ENCODE measurements at regions not wholly inside any gene's neighbourhood (a gene's known extent, or its start where the extent isn't known, plus 50 kb on each side); places are given as distances from the start of the nearest gene placed in this dataset.

GRCh38 chr19:31610018-31610417, 260.8 kb upstream of the TSHZ3 start:
- no peak overlapping the region for H3K4me3 ChIP-seq
- no peaks in the 10 kb centered on the region for H3K27me3 ChIP-seq (ENCODE audit: low read depth)
- H3K36me3 ChIP-seq (replicated peaks): no peaks in the 10 kb centered on the region
- DNase-seq (ENCODE audit: low spot score in 2 of 2): no peak
- H3K9me3 ChIP-seq: no peaks in the 10 kb centered on the region
- no peaks in the 10 kb centered on the region for H3K4me1 ChIP-seq
- in situ Hi-C loops (cut with MboI; ENCODE audit: low sequenced_read_pairs): no loop called here

DNA sequence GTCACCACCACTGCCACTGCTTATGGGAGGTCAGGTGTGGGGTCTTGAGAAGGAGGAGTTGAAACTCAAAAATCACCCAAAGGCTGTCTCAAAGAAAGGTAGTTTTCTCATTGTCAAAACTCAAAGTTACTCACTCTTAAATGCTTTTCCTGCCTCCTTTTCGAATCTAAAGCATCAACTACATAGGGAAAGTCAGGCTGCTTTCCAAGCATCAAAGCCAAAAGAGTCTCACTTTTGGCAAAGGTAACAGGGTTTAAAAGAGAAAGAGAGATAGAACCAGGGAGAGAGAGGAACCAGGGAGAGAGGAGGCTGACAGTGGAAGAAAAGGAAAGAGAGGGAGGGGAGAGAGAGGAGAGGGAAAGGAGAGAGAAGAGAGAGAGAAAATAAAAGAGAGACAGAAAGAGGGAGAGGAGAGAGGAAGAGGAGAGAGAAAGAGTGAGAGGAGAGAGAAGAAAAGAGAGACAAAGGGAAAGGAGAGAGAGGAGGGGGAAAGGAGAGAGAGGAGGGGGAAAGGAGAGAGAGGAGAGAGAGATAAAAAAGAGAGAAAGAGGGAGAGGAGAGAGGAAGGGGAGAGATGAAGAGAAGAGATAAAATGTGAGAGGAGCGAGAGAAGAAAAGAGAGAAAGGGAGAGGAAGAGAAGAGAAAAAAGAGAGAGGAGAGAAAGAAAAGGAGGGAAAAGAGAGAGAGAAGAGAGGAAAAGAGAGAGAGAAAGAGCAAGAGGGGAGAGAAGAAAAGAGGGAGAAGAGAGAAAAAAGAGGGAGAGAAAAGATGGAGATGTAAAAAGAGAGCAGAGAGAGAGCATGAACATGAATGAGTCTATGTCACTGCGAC, 262.0 kb upstream of the TSHZ3 start:
- H3K36me3 ChIP-seq (replicated peaks): no peaks in the 10 kb centered on the region
- no peaks in the 10 kb centered on the region for H3K9me3 ChIP-seq
- DNase-seq (ENCODE audit: low spot score in 2 of 2): no peak

GRCh38 chr19:31612873-31613272, 263.6 kb upstream of the TSHZ3 start:
- in situ Hi-C loops (cut with MboI; ENCODE audit: low sequenced_read_pairs): no loop called here
- no peaks in the 10 kb centered on the region for H3K9me3 ChIP-seq
- no peak for DNase-seq (ENCODE audit: low spot score in 2 of 2)

More for the DNA sequence above, 262.0 kb upstream of the TSHZ3 start:
- H3K4me1 ChIP-seq: no peaks in the 10 kb centered on the region
- no peak overlapping the region for H3K4me3 ChIP-seq
- in situ Hi-C loops (cut with MboI; ENCODE audit: low sequenced_read_pairs): no loop called here
- H3K27me3 ChIP-seq (ENCODE audit: low read depth): no peaks in the 10 kb centered on the region

DNA sequence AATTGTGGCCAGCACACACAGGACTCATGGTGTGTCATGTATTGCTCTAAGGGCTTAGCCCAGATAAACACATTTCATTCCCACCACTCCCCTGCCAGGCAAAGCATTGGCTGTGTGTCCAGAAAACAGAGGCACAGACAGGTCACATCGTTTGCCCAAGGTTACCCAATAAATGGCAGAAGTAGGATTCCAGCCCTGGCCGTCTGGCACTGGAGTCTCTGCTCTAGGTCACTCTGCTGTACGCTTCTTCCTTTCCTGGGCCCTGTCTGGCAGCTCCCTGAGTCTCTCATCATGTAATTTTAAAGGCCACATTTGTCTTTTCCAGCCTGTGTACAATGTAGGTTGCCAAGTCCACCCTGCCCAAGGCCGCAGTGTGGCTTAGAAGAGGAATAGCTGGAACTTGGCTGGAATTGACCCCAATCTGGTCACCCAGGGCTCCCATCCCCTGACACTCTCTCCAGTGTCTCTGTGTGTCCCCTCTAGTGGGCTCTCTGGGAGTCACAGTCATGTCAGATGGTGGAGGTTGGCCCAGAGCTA, 264.5 kb upstream of the TSHZ3 start:
- in situ Hi-C loops (cut with MboI; ENCODE audit: low sequenced_read_pairs): no loop called here
- no peaks in the 10 kb centered on the region for H3K36me3 ChIP-seq (replicated peaks)
- H3K27me3 ChIP-seq (ENCODE audit: low read depth): no peaks in the 10 kb centered on the region
- no peak for DNase-seq (ENCODE audit: low spot score in 2 of 2)
- H3K9me3 ChIP-seq: no peaks in the 10 kb centered on the region
- no peaks in the 10 kb centered on the region for H3K4me1 ChIP-seq
- H3K4me3 ChIP-seq: no peak overlapping the region

More at GRCh38 chr19:31612873-31613272, 263.6 kb upstream of the TSHZ3 start:
- Histone ChIP-seq H3K4me3 (no peak overlapping the region), H3K36me3 (replicated peaks) (no peaks in the 10 kb centered on the region), H3K4me1 (no peaks in the 10 kb centered on the region), H3K27me3 (ENCODE audit: low read depth) (no peaks in the 10 kb centered on the region)

- no peak for DNase-seq (ENCODE audit: low spot score in 2 of 2)
- Histone ChIP-seq H3K9me3 (no peaks in the 10 kb centered on the region), H3K27me3 (ENCODE audit: low read depth) (no peaks in the 10 kb centered on the region), H3K4me1 (no peaks in the 10 kb centered on the region), H3K36me3 (replicated peaks) (no peaks in the 10 kb centered on the region), H3K4me3 (no peak overlapping the region)
- in situ Hi-C loops (cut with MboI; ENCODE audit: low sequenced_read_pairs): no loop called here
Observed at GRCh38 chr19:31616031-31616430, 266.8 kb upstream of the TSHZ3 start.

DNA sequence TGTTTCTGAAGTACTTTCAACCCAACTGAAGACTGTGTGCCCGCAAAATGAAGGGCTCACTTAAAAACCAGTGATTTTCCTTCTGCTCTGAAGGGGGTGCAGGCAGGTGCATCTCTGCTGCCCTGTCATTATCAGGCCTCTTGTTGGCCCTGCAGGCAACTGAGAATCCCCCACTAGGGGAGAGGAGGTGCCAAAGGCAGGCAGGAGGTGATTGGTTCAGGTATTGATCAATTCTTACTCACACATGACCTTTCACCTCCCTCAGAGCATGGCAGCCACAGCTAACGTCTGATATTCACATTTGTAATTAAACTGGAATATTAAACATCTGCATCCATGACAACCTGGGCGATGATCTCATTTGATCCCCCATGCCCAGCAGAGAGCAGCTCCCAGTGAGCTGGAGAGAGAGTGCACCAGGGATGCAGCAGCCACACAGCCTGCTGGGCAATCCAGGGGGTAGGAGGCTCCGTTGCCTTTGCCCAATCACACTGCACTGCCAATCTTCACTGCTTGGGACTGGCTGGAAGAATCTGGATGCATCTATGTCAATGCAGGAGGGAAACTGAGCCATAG, 267.9 kb upstream of the TSHZ3 start:
- no peaks in the 10 kb centered on the region for H3K36me3 ChIP-seq (replicated peaks)
- no peaks in the 10 kb centered on the region for H3K9me3 ChIP-seq
- H3K4me3 ChIP-seq: no peak overlapping the region
- no peaks in the 10 kb centered on the region for H3K27me3 ChIP-seq (ENCODE audit: low read depth)
- no peak for DNase-seq (ENCODE audit: low spot score in 2 of 2)
- H3K4me1 ChIP-seq: no peaks in the 10 kb centered on the region
- in situ Hi-C loops (cut with MboI; ENCODE audit: low sequenced_read_pairs): no loop called here

GRCh38 chr19:31625056-31625455, 275.8 kb upstream of the TSHZ3 start:
- in situ Hi-C loops (cut with MboI; ENCODE audit: low sequenced_read_pairs): no loop called here
- Histone ChIP-seq H3K9me3 (no peaks in the 10 kb centered on the region), H3K4me1 (no peaks in the 10 kb centered on the region), H3K4me3 (no peak overlapping the region), H3K36me3 (replicated peaks) (no peaks in the 10 kb centered on the region), H3K27me3 (ENCODE audit: low read depth) (no peaks in the 10 kb centered on the region)
- DNase-seq (ENCODE audit: low spot score in 2 of 2): no peak

DNA sequence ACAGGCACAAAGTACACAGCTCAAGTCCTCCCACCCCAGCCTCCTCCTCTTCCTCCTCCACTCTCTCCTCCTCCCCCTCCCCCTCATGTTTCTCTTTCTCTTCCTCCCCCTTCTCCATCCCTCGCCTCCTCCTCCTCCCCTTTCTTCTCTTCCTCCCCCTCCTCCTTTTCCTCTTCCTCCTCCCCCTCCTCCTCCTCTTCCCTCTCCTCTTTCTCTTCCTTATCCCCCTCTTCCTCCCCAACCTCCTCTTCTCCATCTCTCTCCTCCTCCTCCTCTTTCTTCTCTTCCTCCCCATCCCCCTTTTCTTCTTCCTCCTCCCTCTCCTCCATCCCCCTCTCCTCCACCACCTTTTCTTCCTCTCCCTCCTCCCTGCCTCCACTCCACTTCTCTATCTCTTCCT, 276.3 kb upstream of the TSHZ3 start:
- Histone ChIP-seq H3K27me3 (ENCODE audit: low read depth) (no peaks in the 10 kb centered on the region), H3K36me3 (replicated peaks) (no peaks in the 10 kb centered on the region), H3K4me1 (no peaks in the 10 kb centered on the region), H3K9me3 (no peaks in the 10 kb centered on the region), H3K4me3 (no peak overlapping the region)
- in situ Hi-C loops (cut with MboI; ENCODE audit: low sequenced_read_pairs): no loop called here
- no peak for DNase-seq (ENCODE audit: low spot score in 2 of 2)

DNA sequence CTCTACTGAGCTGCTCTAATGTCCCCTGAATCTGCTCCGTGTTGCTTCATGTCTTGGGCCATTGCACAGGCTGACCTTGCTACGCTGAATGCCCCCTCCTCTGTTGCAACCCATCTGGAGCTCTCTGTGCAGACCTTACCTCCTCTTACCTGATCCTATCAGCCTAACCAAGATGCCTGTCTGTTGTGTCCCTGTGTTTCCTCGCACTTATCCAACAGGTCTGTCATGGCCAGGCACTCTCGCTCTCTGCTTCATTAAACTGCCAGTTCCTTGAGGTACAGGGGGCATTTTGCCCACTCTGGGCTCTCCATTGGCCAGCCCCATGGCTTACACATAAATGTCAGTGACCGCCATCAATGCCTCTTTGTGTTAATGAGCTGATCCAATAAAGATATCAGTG, 277.7 kb upstream of the TSHZ3 start:
- no peak for DNase-seq (ENCODE audit: low spot score in 2 of 2)
- in situ Hi-C loops (cut with MboI; ENCODE audit: low sequenced_read_pairs): no loop called here

GRCh38 chr19:31627620-31628365, 278.6 kb upstream of the TSHZ3 start:
- H3K27me3 ChIP-seq (ENCODE audit: low read depth): no peaks in the 10 kb centered on the region
- no peak overlapping the region for H3K4me3 ChIP-seq
- no peak for DNase-seq (ENCODE audit: low spot score in 2 of 2)
- no peaks in the 10 kb centered on the region for H3K4me1 ChIP-seq
- in situ Hi-C loops (cut with MboI; ENCODE audit: low sequenced_read_pairs): no loop called here
- H3K36me3 ChIP-seq (replicated peaks): no peaks in the 10 kb centered on the region
- H3K9me3 ChIP-seq: no peaks in the 10 kb centered on the region

More for the DNA sequence above, 277.7 kb upstream of the TSHZ3 start:
- Histone ChIP-seq H3K9me3 (no peaks in the 10 kb centered on the region), H3K4me3 (no peak overlapping the region), H3K36me3 (replicated peaks) (no peaks in the 10 kb centered on the region), H3K27me3 (ENCODE audit: low read depth) (no peaks in the 10 kb centered on the region), H3K4me1 (no peaks in the 10 kb centered on the region)

DNA sequence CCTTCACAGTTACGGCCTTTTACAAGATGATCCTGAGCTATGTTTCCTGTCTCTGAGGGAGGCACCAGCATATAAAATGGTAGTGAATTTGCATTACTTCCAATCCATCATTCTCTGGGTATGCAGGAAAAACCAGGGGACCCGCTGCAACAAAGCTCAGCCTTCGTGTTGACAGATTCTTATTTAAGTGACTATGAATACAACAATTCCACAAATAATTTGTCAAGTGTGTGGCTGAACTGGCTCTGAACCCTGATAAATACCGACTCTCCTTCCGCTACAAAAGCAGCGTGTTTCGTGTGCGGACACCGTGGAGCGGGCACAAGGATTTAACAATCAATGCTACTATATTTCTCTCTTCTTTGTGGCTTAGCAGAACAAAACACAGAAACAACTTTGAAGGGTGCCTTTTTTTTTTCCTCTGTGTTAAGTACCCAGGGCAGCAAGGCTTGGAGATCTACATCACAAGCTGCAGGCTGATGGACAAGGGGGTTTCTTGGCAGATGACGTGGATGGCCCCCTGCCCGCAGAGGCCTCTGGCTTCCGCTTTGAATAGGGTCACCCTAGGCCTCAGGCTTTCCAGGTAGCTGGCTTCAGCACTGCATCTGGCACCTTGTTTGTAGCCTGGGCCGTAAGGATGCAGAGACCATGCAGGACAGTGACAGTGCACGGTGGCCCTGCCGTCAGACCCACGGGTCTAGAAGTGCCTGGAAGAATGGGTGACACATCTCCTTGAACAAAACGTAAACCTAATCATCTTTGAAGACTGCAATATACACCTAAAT, 280.5 kb upstream of the TSHZ3 start:
- Histone ChIP-seq H3K4me3 (no peak overlapping the region), H3K4me1 (no peaks in the 10 kb centered on the region), H3K9me3 (no peaks in the 10 kb centered on the region), H3K36me3 (replicated peaks) (no peaks in the 10 kb centered on the region), H3K27me3 (ENCODE audit: low read depth) (no peaks in the 10 kb centered on the region)
- in situ Hi-C loops (cut with MboI; ENCODE audit: low sequenced_read_pairs): no loop called here
- no peak for DNase-seq (ENCODE audit: low spot score in 2 of 2)

DNA sequence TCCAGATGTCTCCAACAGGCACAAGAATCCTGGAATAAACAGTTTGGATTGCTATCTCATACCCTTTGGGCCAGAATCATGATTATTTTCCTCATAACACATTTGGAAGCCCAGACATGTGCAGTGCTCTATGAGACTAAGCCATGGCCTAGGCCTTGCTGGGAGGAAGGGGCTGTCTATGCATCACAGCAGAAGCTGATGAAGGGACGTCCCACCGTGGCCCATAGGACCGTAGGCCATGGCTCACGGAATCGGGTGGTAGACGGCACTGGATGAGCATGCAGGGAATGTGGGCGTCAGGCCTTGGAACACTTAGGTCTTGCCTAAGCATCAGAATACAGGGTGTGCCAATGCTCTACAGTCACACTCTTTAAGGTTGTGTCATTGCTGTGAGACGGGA, 283.8 kb upstream of the TSHZ3 start:
- in situ Hi-C loops (cut with MboI; ENCODE audit: low sequenced_read_pairs): no loop called here
- Histone ChIP-seq H3K9me3 (no peaks in the 10 kb centered on the region), H3K36me3 (replicated peaks) (no peaks in the 10 kb centered on the region), H3K4me1 (no peaks in the 10 kb centered on the region), H3K4me3 (no peak overlapping the region), H3K27me3 (ENCODE audit: low read depth) (no peaks in the 10 kb centered on the region)
- DNase-seq (ENCODE audit: low spot score in 2 of 2): no peak

DNA sequence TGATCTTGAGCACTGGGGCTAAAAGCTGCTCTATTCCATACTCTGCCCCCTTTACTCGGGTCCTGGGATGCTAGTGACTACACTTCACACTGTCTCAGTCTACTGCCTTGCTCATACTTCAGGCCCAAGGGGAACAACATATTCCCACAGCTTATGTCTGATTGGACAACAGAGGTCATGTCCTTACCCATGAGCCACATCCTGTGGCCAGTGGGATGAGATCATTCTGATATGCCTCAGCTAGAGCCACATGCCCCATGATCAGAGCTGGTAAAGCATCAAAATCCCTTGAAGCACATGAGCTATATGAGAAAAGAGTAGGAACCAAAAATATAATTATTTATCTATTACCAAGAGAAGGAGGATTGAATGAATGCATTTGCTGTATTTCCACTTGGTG, 290.1 kb upstream of the TSHZ3 start:
- DNase-seq (ENCODE audit: low spot score in 2 of 2): no peak
- Histone ChIP-seq H3K27me3 (ENCODE audit: low read depth) (no peaks in the 10 kb centered on the region), H3K4me1 (no peaks in the 10 kb centered on the region), H3K4me3 (no peak overlapping the region), H3K9me3 (no peaks in the 10 kb centered on the region), H3K36me3 (replicated peaks) (no peaks in the 10 kb centered on the region)
- in situ Hi-C loops (cut with MboI; ENCODE audit: low sequenced_read_pairs): no loop called here
